SIG-M5 treated with dmso at 0.1 percent for 504 hours (cell line): ENCODE measurements at regions not wholly inside any gene's neighbourhood (a gene's known extent, or its start where the extent isn't known, plus 50 kb on each side); places are given as distances from the start of the nearest gene placed in this dataset.
A peak's percentile ranks its signal among the peaks of the same experiment; 100 is the strongest.

Experiments
- DNase-seq: peaks from one replicate; lab custom pipeline; 2025; ENCODE audit not compliant: unreplicated experiment; lab: John Stamatoyannopoulos, UW

GRCh38 chr11:128266893-128267292 lies 320.5 kb downstream of the ETS1 start:
- no peak for DNase-seq

DNA sequence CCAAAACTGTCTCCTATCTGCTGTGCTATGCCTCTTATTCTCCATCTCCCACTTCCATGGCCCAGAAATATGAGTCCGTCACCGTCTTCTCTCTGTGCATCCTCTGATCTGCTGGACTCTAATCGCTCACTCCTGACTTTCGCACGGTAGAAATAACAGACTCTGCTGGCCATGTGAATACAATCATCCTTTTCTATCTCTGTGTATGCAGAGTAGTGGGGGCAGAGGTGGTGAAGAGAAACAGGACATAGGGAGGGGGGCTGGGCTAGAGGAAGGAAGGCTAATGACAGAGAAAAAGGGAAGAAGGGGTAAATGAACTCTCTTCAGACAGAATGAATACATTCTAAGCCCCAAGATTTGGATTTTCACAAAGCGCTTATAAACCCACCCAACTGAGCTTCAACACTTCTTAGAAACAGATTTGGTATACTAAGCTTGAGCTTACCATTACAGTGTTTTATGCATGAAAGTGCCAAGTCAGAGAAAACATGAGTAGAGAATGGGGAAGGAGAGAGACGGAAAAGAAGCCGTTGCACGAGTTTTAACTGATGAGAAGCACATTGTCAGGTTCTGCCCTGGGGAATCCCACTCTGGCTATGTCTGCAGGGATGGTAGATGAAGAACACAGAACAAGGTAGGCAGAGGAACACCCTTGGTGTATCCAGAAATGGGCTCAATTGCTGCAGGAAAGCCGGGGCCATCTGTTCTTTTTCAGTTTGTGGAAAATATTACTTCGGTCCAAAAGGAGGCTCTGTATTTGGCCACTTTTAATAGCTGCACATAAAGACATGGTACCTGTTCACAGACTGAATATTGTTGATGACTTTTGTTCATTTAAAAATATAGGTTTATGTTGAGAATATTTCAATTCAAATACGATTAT lies 324.7 kb downstream of the ETS1 start:
- no peak for DNase-seq

GRCh38 chr11:128261011-128261421 lies 326.3 kb downstream of the ETS1 start:
- no peak for DNase-seq

DNA sequence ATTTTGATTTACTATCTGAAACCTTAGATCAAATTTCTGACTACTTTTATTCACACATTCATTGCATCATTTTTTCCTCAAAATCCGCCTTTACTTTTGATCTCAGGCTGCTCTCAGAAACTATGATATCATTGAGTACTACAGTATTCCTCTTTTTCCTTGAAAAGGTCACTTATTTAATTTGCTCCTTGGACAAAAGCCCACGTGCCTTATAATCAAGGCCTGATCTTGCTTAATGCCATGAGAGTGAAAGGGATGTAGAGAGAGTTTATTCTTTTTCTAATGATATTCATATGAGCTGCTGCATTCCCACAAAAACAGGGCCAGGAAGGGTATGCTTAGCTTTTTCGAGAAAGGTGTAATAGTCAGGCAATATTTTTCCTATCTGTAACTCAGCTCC lies 327.0 kb downstream of the ETS1 start:
- no peak for DNase-seq

DNA sequence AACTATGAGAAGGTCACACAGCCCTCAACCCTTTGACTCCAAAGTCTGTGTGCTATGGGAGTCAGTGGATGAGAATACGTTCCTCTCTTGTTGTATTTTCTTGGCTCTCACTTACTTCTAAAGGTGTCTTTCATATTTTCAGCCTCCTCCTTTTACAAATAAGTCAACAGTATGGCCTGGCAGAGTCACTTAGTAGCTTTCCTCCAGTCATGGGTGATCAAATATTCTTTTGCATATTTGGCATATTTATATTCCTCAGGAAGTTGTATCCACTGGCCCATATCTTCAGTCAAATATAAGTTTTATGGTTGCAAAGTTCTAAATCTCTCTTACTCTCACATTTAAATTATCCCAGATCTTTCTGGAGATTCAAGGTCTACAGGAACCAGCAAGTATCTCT lies 327.5 kb downstream of the ETS1 start:
- no peak for DNase-seq

DNA sequence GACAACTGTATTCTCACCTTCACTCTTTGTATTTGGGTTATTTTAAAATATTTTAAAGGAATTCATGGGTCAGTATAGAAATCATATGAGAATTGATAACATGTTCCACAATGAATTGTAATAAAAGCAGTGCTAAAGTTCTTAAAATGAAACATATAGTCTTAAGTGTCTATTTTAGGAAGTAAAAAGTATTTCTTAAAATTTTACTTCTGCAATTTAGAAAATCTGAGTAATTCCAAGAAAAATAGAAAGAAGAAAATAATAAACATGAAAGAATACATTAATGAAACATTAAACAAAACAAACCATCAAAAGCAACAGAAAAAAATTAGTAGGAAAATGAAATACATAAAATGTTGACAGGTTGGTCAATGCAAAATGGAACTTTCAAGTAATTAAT lies 332.4 kb downstream of the ETS1 start:
- DNase-seq = no peak

DNA sequence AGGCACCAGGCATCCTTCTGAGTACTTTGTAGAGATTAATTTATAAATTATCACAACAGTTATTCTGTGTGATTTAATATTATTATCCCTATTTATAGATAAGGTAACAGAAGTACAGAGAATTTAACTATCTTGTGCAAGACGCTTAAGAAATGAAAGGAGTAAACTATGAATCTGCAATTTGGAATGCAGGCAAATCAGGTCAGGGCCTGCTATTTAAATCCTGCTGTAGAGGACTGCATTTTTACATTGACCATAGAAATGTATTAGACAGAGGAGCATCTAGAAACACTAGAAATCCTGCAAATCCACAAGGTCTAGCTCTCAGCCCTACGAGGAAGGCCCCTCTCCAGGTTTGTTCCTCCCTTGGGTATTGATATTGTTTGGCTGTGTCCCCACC lies 336.2 kb downstream of the ETS1 start:
- DNase-seq = no peak

GRCh38 chr11:128250482-128250881 lies 336.9 kb downstream of the ETS1 start:
- no peak for DNase-seq

- no peak for DNase-seq
These were observed 340.4 kb downstream of the ETS1 start for GRCh38 chr11:128246810-128247594.

DNA sequence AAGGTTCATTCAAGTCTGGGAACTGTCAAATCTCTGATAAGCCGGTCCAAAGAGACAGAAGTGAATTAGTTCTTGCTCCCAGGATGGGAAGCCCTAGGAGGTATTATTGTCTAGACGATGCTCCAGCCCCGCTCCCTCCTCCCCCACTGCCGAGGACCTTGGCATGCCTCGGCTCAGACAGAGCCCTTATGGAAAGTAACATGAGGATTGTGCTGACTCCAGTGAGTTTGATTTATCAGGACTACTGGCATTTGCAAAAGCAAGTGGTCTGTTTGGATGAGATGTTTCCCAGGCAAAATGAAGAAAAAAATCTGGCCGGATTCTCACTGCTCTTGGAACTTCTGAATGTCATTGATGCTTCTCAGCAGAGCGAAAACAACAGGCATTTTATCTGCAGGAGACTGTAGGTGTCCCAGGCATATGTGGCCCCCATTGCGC lies 341.0 kb downstream of the ETS1 start:
- no peak for DNase-seq

- no peak for DNase-seq
These were observed 342.5 kb downstream of the ETS1 start for GRCh38 chr11:128244871-128245270.

GRCh38 chr11:128242451-128242850 lies 344.9 kb downstream of the ETS1 start:
- DNase-seq = no peak

- no peak for DNase-seq
These were observed 346.8 kb downstream of the ETS1 start for GRCh38 chr11:128240546-128240945.

GRCh38 chr11:128239306-128239705 lies 348.1 kb downstream of the ETS1 start:
- no peak for DNase-seq

DNA sequence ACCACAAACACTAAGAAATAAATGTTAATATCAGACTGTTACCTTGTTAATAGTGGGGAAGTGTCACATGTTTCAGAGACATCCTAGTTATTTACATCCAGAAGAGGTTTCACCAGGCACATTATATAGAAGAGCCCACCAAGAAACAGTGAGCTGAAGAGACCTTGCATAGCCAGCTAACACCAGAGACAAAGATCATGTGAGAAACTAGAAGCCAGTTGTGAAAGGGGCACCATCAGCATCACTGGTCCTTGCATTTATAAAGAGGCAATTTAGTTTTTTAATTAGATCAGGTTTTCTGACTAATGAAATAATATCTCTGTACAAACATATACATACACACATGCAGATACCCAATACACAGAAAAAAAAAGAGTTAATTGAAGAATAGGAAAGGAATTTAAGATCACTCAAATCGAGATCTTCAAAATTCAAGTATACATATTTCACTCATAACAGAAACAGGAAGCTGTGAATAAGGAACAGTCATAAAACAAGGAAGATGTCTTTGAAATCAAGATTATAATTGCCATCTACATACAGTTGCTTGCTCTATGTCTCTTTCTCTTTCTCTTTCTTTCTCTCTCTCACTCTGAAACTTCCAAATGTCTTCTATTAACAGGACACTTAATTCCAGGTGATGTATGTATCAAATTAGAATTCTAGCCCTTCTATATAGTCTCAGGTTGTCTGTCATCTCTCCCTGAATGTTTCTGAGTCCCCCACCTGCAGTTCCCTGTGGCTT lies 348.7 kb downstream of the ETS1 start:
- DNase-seq = peak; percentile 34

DNA sequence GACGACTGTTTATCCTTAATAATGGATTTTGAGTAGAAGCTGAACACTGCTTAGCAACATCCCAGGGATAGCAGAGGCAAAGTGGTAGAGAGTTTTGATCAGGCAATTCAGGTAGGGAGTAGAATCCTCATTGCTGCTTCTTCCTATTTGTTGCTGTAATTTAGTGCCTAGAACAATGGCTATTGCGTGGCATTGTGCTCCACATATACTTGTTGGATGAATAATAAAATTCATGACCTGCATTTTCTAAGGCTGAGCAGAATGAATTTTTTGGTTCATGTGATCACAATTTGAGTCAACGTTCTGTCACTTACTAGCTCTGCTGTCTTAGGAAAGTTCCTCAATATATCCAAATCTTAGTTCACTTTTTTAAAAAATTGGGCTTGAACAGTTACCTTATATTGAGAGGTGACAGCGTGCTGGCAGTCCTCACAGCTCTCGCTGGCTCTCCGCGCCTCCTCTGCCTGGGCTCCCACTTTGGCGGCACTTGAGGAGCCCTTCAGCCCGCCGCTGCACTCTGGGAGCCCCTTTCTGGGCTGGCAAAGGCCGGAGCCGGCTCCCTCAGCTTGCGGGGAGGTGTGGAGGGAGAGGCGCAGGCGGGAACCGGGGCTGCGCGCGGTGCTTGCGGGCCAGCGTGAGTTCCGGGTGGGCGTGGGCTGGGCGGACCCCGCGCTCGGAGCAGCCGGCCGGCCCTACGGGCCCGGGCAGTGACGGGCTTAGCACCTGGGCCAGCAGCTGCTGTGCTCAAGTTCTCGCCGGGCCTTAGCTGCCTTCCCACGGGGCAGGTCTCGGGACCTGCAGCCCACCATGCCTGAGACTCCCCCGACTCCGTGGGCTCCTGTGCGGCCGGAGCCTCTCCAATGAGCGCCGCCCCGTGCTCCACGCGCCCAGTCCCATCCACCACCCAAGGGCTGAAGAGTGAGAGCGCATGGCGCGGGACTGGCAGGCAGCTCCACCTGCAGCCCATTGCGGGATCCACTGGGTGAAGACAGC lies 350.6 kb downstream of the ETS1 start:
- no peak for DNase-seq

DNA sequence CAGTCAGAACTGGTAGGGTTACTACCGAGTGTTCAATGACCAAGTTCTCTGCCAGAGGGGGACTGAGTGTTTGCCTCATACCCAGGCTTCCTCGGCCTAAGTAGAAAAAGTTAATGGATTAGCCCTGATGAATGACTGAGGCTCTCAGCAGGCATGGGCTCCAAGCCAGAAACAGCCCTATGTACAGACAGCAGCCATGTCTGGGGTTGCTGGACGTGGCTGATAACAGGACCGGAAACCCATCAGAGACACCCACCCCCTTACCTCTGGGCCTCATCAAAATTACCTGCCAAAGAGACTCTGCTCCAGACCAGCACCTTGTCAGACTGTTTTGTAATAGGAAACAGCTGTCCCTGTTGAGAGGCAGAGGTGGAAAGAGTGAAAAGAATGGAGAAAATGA lies 351.4 kb downstream of the ETS1 start:
- no peak for DNase-seq

GRCh38 chr11:128235426-128235825 lies 351.9 kb downstream of the ETS1 start:
- DNase-seq = no peak

- DNase-seq = no peak
These were observed 353.2 kb downstream of the ETS1 start for GRCh38 chr11:128234143-128234542.

GRCh38 chr11:128232588-128232987 lies 354.8 kb downstream of the ETS1 start:
- no peak for DNase-seq
